IMR-90 (cell line): ENCODE measurements at regions not wholly inside any gene's neighbourhood (a gene's known extent, or its start where the extent isn't known, plus 50 kb on each side); places are given as distances from the start of the nearest gene placed in this dataset.

Source experiments
- ATAC-seq: fragments of 200-7000 bp; cut with Tn5 transposase; 2 replicates; pipeline ENCODE4 v1.9.1; 2020; ENCODE audit warnings: low read depth, mild to moderate bottlenecking, moderate library complexity
- BruUV-seq: library from RNA; stranded (reverse); fragments of 400-500 nt; replicated peaks from 2 replicates; lab custom pipeline; 2021; lab: Mats Ljungman, UMichigan
- CTCF ChIA-PET: fragments of 300-600 bp; formaldehyde crosslinking; extraction: SDS; loops from one replicate; lab custom pipeline; 2021; ENCODE audit warnings: antibody characterized with exemption; lab: Yijun Ruan, JAX
- POLR2A ChIA-PET: fragments of 300-600 bp; sonication (Branson Sonifier 250); formaldehyde crosslinking; loops from one replicate; lab custom pipeline; 2022; ENCODE audit warnings: antibody characterized with exemption; ENCODE audit not compliant: unreplicated experiment; lab: Charles Lee
- DNase-seq: peaks from one replicate; pipeline ENCODE4 v3.0.0; 2013
- H2AFZ ChIP-seq: replicated peaks from 2 replicates; pipeline ENCODE3; 2013; ENCODE audit warnings: low read length, mild to moderate bottlenecking; ENCODE audit not compliant: poor library complexity
- H2AK5ac ChIP-seq: 2 replicates; pipeline ENCODE4 v1.6.1; 2013; ENCODE audit warnings: low read depth, low read length, inconsistent platforms
- H2AK9ac ChIP-seq: replicated peaks from 2 replicates; pipeline ENCODE3; 2013; ENCODE audit warnings: mild to moderate bottlenecking, low read depth, low read length, moderate library complexity; ENCODE audit not compliant: poor library complexity
- H2BK120ac ChIP-seq: 2 replicates; pipeline ENCODE4 v1.6.1; 2013; ENCODE audit warnings: low read depth, low read length, inconsistent platforms
- H2BK15ac ChIP-seq: 3 replicates; pipeline ENCODE4 v1.6.1; 2013; ENCODE audit warnings: low read depth, low read length, inconsistent platforms
- H2BK20ac ChIP-seq: 2 replicates; pipeline ENCODE4 v1.6.1; 2013; ENCODE audit warnings: low read depth, mild to moderate bottlenecking, inconsistent platforms, low read length, moderate library complexity
- H2BK5ac ChIP-seq: 2 replicates; pipeline ENCODE4 v1.6.1; 2013; ENCODE audit warnings: mild to moderate bottlenecking, low read depth, low read length, inconsistent platforms; ENCODE audit not compliant: poor library complexity, severe bottlenecking
- H3K14ac ChIP-seq: replicated peaks from 2 replicates; pipeline ENCODE4 v1.6.1; 2013; ENCODE audit warnings: low read depth, low read length, inconsistent platforms
- H3K18ac ChIP-seq: 2 replicates; pipeline ENCODE4 v1.6.1; 2013; ENCODE audit warnings: low read depth, low read length, control low read depth
- H3K23ac ChIP-seq: 2 replicates; pipeline ENCODE4 v1.6.1; 2013; ENCODE audit warnings: low read depth, low read length, inconsistent platforms
- H3K27ac ChIP-seq: 2 replicates; pipeline ENCODE4 v1.5.1; 2013; ENCODE audit warnings: mild to moderate bottlenecking, control low read depth, low read length; ENCODE audit not compliant: insufficient read depth
- H3K27me3 ChIP-seq: 2 replicates; pipeline ENCODE4 v1.6.1; 2013; ENCODE audit warnings: low read length; ENCODE audit not compliant: control insufficient read depth, insufficient read depth
- H3K36me3 ChIP-seq: 2 replicates; pipeline ENCODE4 v1.6.1; 2013; ENCODE audit warnings: low read length, mixed read lengths; ENCODE audit not compliant: control insufficient read depth, insufficient read depth
- H3K4ac ChIP-seq: 2 replicates; pipeline ENCODE4 v1.6.1; 2013; ENCODE audit warnings: low read depth, low read length, inconsistent platforms
- H3K4me1 ChIP-seq: 2 replicates; pipeline ENCODE4 v1.6.1; 2013; ENCODE audit warnings: low read length, mixed read lengths; ENCODE audit not compliant: control insufficient read depth, insufficient read depth
- H3K4me2 ChIP-seq: 2 replicates; pipeline ENCODE4 v1.6.1; 2013; ENCODE audit warnings: low read depth, mild to moderate bottlenecking, control low read depth, low read length, moderate library complexity
- H3K4me3 ChIP-seq: 2 replicates; pipeline ENCODE4 v1.5.1; 2013; ENCODE audit warnings: low read depth, mild to moderate bottlenecking, control low read depth, low read length, moderate library complexity; ENCODE audit not compliant: insufficient read depth
- H3K56ac ChIP-seq: 2 replicates; pipeline ENCODE4 v1.6.1; 2013; ENCODE audit warnings: low read length, inconsistent platforms; ENCODE audit not compliant: insufficient read depth; ENCODE audit errors: extremely low read depth
- H3K79me1 ChIP-seq, 2 experiments: 2 replicates each; pipeline ENCODE4 v1.6.1; 2013; ENCODE audit warnings: low read length in 2 of 2, inconsistent platforms in 1 of 2, low read depth in 1 of 2
- H3K9ac ChIP-seq: 2 replicates; pipeline ENCODE4 v1.6.1; 2013; ENCODE audit warnings: low read depth, low read length, control low read depth
- H3K9me1 ChIP-seq: 2 replicates; pipeline ENCODE4 v1.6.1; 2013; ENCODE audit warnings: low read length, inconsistent platforms; ENCODE audit not compliant: insufficient read depth
- H3K9me3 ChIP-seq: 2 replicates; pipeline ENCODE4 v1.6.1; 2013; ENCODE audit warnings: low read length; ENCODE audit not compliant: control insufficient read depth, insufficient read depth
- H4K20me1 ChIP-seq: 2 replicates; pipeline ENCODE4 v1.6.1; 2013; ENCODE audit warnings: low read length, inconsistent platforms; ENCODE audit not compliant: insufficient read depth
- H4K5ac ChIP-seq: 2 replicates; pipeline ENCODE4 v1.6.1; 2013; ENCODE audit warnings: mild to moderate bottlenecking, low read depth, low read length, control low read depth
- H4K8ac ChIP-seq, 2 experiments: 2 replicates each; pipeline ENCODE4 v1.6.1; 2013; ENCODE audit warnings: low read depth in 2 of 2, low read length in 2 of 2, control low read depth in 1 of 2, inconsistent platforms in 1 of 2
- H4K91ac ChIP-seq: 2 replicates; pipeline ENCODE4 v1.6.1; 2013; ENCODE audit warnings: low read depth, low read length, inconsistent platforms; ENCODE audit not compliant: insufficient read depth
- FOS ChIP-seq: fragments of 150-350 bp; IDR thresholded peaks from 2 replicates; pipeline ENCODE4 v1.6.1; 2016; ENCODE audit warnings: low read depth, low read length
- MAFK ChIP-seq: IDR thresholded peaks from 2 replicates; pipeline ENCODE4 v1.6.1; 2012; ENCODE audit warnings: low read depth, low read length, improper control_type of control experiment
- dilution Hi-C: fragments of 300-500 bp; cut with HindIII; formaldehyde crosslinking; loops from one replicate; pipeline ENCODE4 v1.14.3; 2018; ENCODE audit warnings: low sequenced_read_pairs; ENCODE audit not compliant: unreplicated experiment
- in situ Hi-C: fragments of 300-500 bp; cut with MboI; formaldehyde crosslinking; loops from 3 replicates; pipeline ENCODE4 v1.14.3; 2019; ENCODE audit warnings: low sequenced_read_pairs, inconsistent platforms, mixed read lengths
- intact Hi-C: fragments of 100-400 bp; cut with micrococcal nuclease; formaldehyde crosslinking; loops from 2 replicates; pipeline ENCODE4 v1.10.0; 2022

DNA sequence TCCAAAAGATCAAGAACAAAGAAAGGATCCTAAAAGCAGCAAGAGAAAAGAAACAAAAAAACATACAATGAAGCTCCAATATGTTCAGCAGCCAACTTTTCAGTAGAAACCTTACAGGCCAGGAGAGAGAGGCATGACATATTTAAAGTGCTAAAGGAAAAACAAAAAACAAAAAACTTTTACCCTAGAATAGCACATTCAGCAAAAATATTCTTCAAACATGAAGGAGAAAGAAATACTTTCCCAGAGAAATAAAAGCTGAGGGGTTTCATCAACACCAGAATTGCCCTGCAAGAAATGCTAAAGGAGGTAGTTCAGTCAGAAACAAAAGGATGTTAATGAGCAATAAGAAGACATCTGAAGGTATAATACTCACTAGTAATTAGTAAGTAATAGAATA lies 753.5 kb upstream of the POT1 start:
- DNase-seq (no peak), ATAC-seq (no peak)
- H4K5ac ChIP-seq: no peak overlapping the region
- in situ Hi-C loops (no loop called here), dilution Hi-C loops (no loop called here), intact Hi-C loops (no loop called here)
- H3K27me3 ChIP-seq: no peaks in the 10 kb centered on the region
- H3K4me1 ChIP-seq: no peaks in the 10 kb centered on the region
- no peak overlapping the region for H2AK9ac ChIP-seq
- no peaks in the 10 kb centered on the region; the same call in 1 of the 2 replicates for H3K9me3 ChIP-seq
- H3K36me3 ChIP-seq: no peaks in the 10 kb centered on the region
- BruUV-seq: no TSS peak
- H2AK5ac ChIP-seq: no peak overlapping the region
- no peak overlapping the region for H3K4ac ChIP-seq
- no peak overlapping the region for H2BK15ac ChIP-seq
- no peak overlapping the region for H2BK20ac ChIP-seq
- no peak overlapping the region for H2BK120ac ChIP-seq
- H3K14ac ChIP-seq: no peak overlapping the region
- H3K4me2 ChIP-seq: no peak overlapping the region
- no peak overlapping the region for H3K23ac ChIP-seq
- no peak overlapping the region for H3K18ac ChIP-seq
- ChIA-PET CTCF (no interaction called here), POLR2A (no interaction called here)
- no peak overlapping the region for H3K56ac ChIP-seq
- no peak overlapping the region for H3K27ac ChIP-seq
- no peak overlapping the region for H4K91ac ChIP-seq
- H3K79me1 ChIP-seq: no peaks in the 10 kb centered on the region
- H4K20me1 ChIP-seq: no peaks in the 10 kb centered on the region
- H2AFZ ChIP-seq: no peak overlapping the region
- H3K4me3 ChIP-seq: no peak overlapping the region
- no peak overlapping the region for H2BK5ac ChIP-seq
- H3K9me1 ChIP-seq: no peaks in the 10 kb centered on the region
- H4K8ac ChIP-seq: no peak overlapping the region
- no peak overlapping the region for H3K9ac ChIP-seq
- TF ChIP-seq FOS (no peak), MAFK (peak; percentile 22; the same call in 1 of the 2 replicates)
